ENCODE measurements at regions not wholly inside any gene's neighbourhood (a gene's known extent, or its start where the extent isn't known, plus 50 kb on each side); places are given as distances from the start of the nearest gene placed in this dataset.

- Mint-ChIP-seq H3K36me3 (ENCODE audit: low read depth, unreplicated experiment) (no peaks in the 10 kb centered on the region), H3K27me3 (ENCODE audit: low read depth, unreplicated experiment) (no peaks in the 10 kb centered on the region), H3K27ac (ENCODE audit: unreplicated experiment) (no peak overlapping the region), H3K9me3 (ENCODE audit: unreplicated experiment) (no peaks in the 10 kb centered on the region), H3K4me1 (ENCODE audit: low read depth, unreplicated experiment) (no peaks in the 10 kb centered on the region), H3K4me3 (ENCODE audit: unreplicated experiment) (no peak overlapping the region)
- Histone ChIP-seq H3K79me2 (ENCODE audit: insufficient read depth, low read length) (no peaks in the 10 kb centered on the region), H3K27me3 (ENCODE audit: insufficient read depth, low read length) (no peaks in the 10 kb centered on the region), H3K4me1 (ENCODE audit: insufficient read depth, low read length) (no peaks in the 10 kb centered on the region), H3K27ac (ENCODE audit: low read depth, low read length) (no peak overlapping the region), H3K9ac (ENCODE audit: low read length) (no peak overlapping the region), H3K4me3 (ENCODE audit: insufficient read depth, low read depth, low read length) (no peak overlapping the region), H3K4me2 (ENCODE audit: low read length) (no peak overlapping the region), H3K36me3 (ENCODE audit: insufficient read depth, low read length) (no peaks in the 10 kb centered on the region), H4K20me1 (ENCODE audit: insufficient read depth, low read length) (no peaks in the 10 kb centered on the region), H2AFZ (ENCODE audit: low read depth, low read length) (no peak overlapping the region), H3K9me3 (ENCODE audit: insufficient read depth, low read depth, low read length) (no peaks in the 10 kb centered on the region)
- DNase-seq (ENCODE audit: low read depth) (no peak), FAIRE-seq (no peak)
- TF ChIP-seq EZH2 (IDR thresholded peaks at IDR 0.05; ENCODE audit: insufficient read depth, low read length) = no peak
- TF ChIP-seq CTCF (IDR thresholded peaks at IDR 0.05; ENCODE audit: insufficient read depth, low read depth, low read length) = no peak
Measured at GRCh38 chr15:46946953-46947352, 770.4 kb upstream of the SEMA6D start.

DNA sequence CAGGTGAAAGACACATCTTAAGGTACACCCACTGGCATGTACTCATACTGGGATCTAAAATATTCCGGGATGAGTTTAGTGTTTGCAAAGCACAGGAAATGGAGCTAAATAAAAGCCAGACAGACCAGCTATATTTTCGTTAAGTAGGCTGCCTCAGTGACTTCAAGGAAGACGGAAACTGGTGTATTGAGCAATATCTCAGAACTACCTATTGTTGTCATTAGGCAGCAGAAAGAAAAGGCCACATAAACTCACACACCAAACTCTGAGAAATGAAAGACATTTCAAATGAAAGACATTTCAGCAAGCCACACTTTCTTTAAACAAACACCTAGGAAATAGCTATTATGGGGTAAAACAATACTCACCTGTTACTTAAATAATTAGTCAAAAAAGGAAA, 761.7 kb upstream of the SEMA6D start:
- Histone ChIP-seq H3K27me3 (ENCODE audit: insufficient read depth, low read length) (no peaks in the 10 kb centered on the region), H3K36me3 (ENCODE audit: insufficient read depth, low read length) (no peaks in the 10 kb centered on the region), H3K9me3 (ENCODE audit: insufficient read depth, low read depth, low read length) (no peaks in the 10 kb centered on the region), H3K4me2 (ENCODE audit: low read length) (no peak overlapping the region), H3K27ac (ENCODE audit: low read depth, low read length) (no peak overlapping the region), H4K20me1 (ENCODE audit: insufficient read depth, low read length) (no peaks in the 10 kb centered on the region), H2AFZ (ENCODE audit: low read depth, low read length) (no peak overlapping the region), H3K9ac (ENCODE audit: low read length) (no peak overlapping the region), H3K79me2 (ENCODE audit: insufficient read depth, low read length) (no peaks in the 10 kb centered on the region), H3K4me1 (ENCODE audit: insufficient read depth, low read length) (no peaks in the 10 kb centered on the region), H3K4me3 (ENCODE audit: insufficient read depth, low read depth, low read length) (no peak overlapping the region)
- FAIRE-seq (no peak), DNase-seq (ENCODE audit: low read depth) (no peak)
- H3K9me3 Mint-ChIP-seq (ENCODE audit: unreplicated experiment) = peaks cover 2% of the 10 kb centered on the region
- H3K27me3 Mint-ChIP-seq (ENCODE audit: low read depth, unreplicated experiment) = no peaks in the 10 kb centered on the region
- no peak for TF ChIP-seq CTCF (IDR thresholded peaks at IDR 0.05; ENCODE audit: insufficient read depth, low read depth, low read length)
- TF ChIP-seq EZH2 (IDR thresholded peaks at IDR 0.05; ENCODE audit: insufficient read depth, low read length) = no peak
- no peak overlapping the region for H3K4me3 Mint-ChIP-seq (ENCODE audit: unreplicated experiment)
- H3K36me3 Mint-ChIP-seq (ENCODE audit: low read depth, unreplicated experiment) = no peaks in the 10 kb centered on the region
- H3K4me1 Mint-ChIP-seq (ENCODE audit: low read depth, unreplicated experiment) = no peaks in the 10 kb centered on the region
- no peak overlapping the region for H3K27ac Mint-ChIP-seq (ENCODE audit: unreplicated experiment)

GRCh38 chr15:46956456-46956855, 760.8 kb upstream of the SEMA6D start:
- Mint-ChIP-seq H3K27ac (ENCODE audit: unreplicated experiment) (no peak overlapping the region), H3K4me3 (ENCODE audit: unreplicated experiment) (no peak overlapping the region), H3K4me1 (ENCODE audit: low read depth, unreplicated experiment) (no peaks in the 10 kb centered on the region), H3K36me3 (ENCODE audit: low read depth, unreplicated experiment) (no peaks in the 10 kb centered on the region), H3K9me3 (ENCODE audit: unreplicated experiment) (peaks cover 2% of the 10 kb centered on the region), H3K27me3 (ENCODE audit: low read depth, unreplicated experiment) (no peaks in the 10 kb centered on the region)
- DNase-seq (ENCODE audit: low read depth) (no peak), FAIRE-seq (no peak)
- TF ChIP-seq EZH2 (IDR thresholded peaks at IDR 0.05; ENCODE audit: insufficient read depth, low read length) (no peak), CTCF (IDR thresholded peaks at IDR 0.05; ENCODE audit: insufficient read depth, low read depth, low read length) (no peak)
- no peak overlapping the region for H3K4me2 ChIP-seq (ENCODE audit: low read length)
- no peaks in the 10 kb centered on the region for H4K20me1 ChIP-seq (ENCODE audit: insufficient read depth, low read length)
- H3K9ac ChIP-seq (ENCODE audit: low read length) = no peak overlapping the region
- H3K9me3 ChIP-seq (ENCODE audit: insufficient read depth, low read depth, low read length) = no peaks in the 10 kb centered on the region
- no peak overlapping the region for H2AFZ ChIP-seq (ENCODE audit: low read depth, low read length)
- no peaks in the 10 kb centered on the region for H3K4me1 ChIP-seq (ENCODE audit: insufficient read depth, low read length)
- H3K4me3 ChIP-seq (ENCODE audit: insufficient read depth, low read depth, low read length) = no peak overlapping the region
- no peaks in the 10 kb centered on the region for H3K27me3 ChIP-seq (ENCODE audit: insufficient read depth, low read length)
- no peak overlapping the region for H3K27ac ChIP-seq (ENCODE audit: low read depth, low read length)
- H3K79me2 ChIP-seq (ENCODE audit: insufficient read depth, low read length) = no peaks in the 10 kb centered on the region
- H3K36me3 ChIP-seq (ENCODE audit: insufficient read depth, low read length) = no peaks in the 10 kb centered on the region

Data from astrocyte (in vitro differentiated cells and primary cell).